C4-2B (cell line): ENCODE measurements at regions not wholly inside any gene's neighbourhood (a gene's known extent, or its start where the extent isn't known, plus 50 kb on each side); places are given as distances from the start of the nearest gene placed in this dataset.

Experiments used
- H3K27ac ChIP-seq: fragments of 450-650 bp; 2 replicates; pipeline ENCODE4 v1.5.1; 2017
- ZFX ChIP-seq: fragments of 450-650 bp; IDR thresholded peaks from 2 replicates; pipeline ENCODE4 v1.6.1; 2017
- TF ChIP-seq, protein P1 (sequence below): fragments of 450-650 bp; conservative IDR thresholded peaks from 2 replicates; pipeline ENCODE4 v1.5.1; 2017; ENCODE audit warnings: mild to moderate bottlenecking

- no peak for TF ChIP-seq ZFX
- TF ChIP-seq, protein P1, sequence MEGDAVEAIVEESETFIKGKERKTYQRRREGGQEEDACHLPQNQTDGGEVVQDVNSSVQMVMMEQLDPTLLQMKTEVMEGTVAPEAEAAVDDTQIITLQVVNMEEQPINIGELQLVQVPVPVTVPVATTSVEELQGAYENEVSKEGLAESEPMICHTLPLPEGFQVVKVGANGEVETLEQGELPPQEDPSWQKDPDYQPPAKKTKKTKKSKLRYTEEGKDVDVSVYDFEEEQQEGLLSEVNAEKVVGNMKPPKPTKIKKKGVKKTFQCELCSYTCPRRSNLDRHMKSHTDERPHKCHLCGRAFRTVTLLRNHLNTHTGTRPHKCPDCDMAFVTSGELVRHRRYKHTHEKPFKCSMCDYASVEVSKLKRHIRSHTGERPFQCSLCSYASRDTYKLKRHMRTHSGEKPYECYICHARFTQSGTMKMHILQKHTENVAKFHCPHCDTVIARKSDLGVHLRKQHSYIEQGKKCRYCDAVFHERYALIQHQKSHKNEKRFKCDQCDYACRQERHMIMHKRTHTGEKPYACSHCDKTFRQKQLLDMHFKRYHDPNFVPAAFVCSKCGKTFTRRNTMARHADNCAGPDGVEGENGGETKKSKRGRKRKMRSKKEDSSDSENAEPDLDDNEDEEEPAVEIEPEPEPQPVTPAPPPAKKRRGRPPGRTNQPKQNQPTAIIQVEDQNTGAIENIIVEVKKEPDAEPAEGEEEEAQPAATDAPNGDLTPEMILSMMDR: no peak
- H3K27ac ChIP-seq: no peak overlapping the region
Observed at GRCh38 chr20:22511943-22512910, 72.1 kb downstream of the FOXA2 start.

- H3K27ac ChIP-seq: no peak overlapping the region
- TF ChIP-seq ZFX: no peak
- TF ChIP-seq, protein P1: no peak
Observed at GRCh38 chr20:22509843-22510147, 74.6 kb downstream of the FOXA2 start.

DNA sequence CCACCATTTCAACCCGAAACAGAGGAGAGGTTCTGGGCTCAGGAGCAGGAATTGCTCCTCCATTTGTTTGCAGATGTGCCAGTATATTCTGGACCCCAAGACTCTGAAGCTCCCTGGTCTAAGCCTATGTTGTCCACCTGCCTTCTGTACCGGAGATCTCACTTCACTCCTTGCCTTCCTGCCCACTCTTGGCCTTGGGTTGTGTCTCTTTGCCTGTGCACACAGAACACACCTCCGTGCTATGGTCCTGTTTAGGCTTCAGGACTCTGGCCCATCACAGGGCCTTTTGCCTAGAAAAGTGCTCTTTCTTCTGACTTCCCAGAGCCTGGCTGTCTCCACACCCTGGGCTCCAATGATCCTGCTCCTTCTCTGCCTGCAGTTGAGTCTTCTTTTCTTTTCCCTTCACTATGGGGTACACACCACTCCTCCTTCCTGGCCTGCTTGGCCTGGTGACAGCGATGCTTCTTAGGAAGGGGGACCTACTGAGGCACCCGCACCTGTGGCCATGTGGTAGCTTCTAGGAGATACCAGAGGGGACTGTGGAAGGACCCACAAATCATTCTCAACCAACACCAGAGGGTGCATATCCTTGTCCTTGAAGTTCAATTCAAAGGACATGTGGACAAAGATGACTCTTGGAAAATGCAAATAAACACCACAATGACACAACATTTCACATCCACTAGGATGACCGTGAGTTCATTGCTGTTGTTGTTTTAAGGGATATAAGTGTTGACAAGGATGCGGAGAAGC lies 75.1 kb downstream of the FOXA2 start:
- H3K27ac ChIP-seq: no peak overlapping the region
- TF ChIP-seq, protein P1: no peak
- TF ChIP-seq ZFX: no peak

DNA sequence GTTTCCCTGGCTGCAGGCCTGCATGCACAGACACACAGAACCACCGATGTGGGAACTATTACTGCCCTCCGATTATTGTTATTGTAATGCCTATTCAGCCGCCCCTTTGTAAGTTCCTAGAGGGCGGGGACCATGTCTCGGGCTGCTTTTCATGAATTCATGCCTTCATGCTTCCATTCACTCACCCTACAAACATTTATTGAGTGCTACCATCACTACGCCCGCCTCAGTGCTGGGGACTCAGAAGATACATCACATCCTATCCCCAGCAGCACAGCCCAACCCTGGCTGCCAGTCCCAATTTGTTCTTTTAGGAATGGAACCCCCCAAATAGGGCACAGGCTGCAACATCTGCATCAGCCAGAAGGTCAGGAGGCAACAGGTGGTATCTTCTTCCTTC lies 75.9 kb downstream of the FOXA2 start:
- TF ChIP-seq, protein P1: no peak
- H3K27ac ChIP-seq: no peak overlapping the region

GRCh38 chr20:22507240-22507961 lies 77.0 kb downstream of the FOXA2 start:
- no peak overlapping the region for H3K27ac ChIP-seq
- TF ChIP-seq ZFX: no peak
- TF ChIP-seq, protein P1: no peak

- TF ChIP-seq, protein P1: no peak
- no peak for TF ChIP-seq ZFX
- no peak overlapping the region for H3K27ac ChIP-seq
Observed at GRCh38 chr20:22506827-22507226, 77.5 kb downstream of the FOXA2 start.
